ENCODE measurements at regions not wholly inside any gene's neighbourhood (a gene's known extent, or its start where the extent isn't known, plus 50 kb on each side); places are given as distances from the start of the nearest gene placed in this dataset.

GRCh38 chr13:47502166-47502565, 498.9 kb downstream of the SUCLA2 start:
- DNase-seq, result no peak

- no peak for DNase-seq
Measured at GRCh38 chr13:47499358-47500150, 501.5 kb downstream of the SUCLA2 start.

- DNase-seq, result no peak
Measured at GRCh38 chr13:47484548-47484947, 516.5 kb downstream of the SUCLA2 start.

- no peak for DNase-seq
Measured at GRCh38 chr13:47481536-47481935, 519.5 kb downstream of the SUCLA2 start.

- DNase-seq, result no peak
Measured at GRCh38 chr13:47480951-47481350, 520.1 kb downstream of the SUCLA2 start.

GRCh38 chr13:47480121-47480520, 521.0 kb downstream of the SUCLA2 start:
- no peak for DNase-seq

GRCh38 chr13:47478985-47479384, 522.1 kb downstream of the SUCLA2 start:
- DNase-seq, result no peak

GRCh38 chr13:47475441-47475948, 525.6 kb downstream of the SUCLA2 start:
- no peak for DNase-seq

GRCh38 chr13:47474839-47475238, 526.2 kb downstream of the SUCLA2 start:
- no peak for DNase-seq

- no peak for DNase-seq
Measured at GRCh38 chr13:47474326-47474725, 526.7 kb downstream of the SUCLA2 start.

GRCh38 chr13:47472516-47472915, 528.6 kb downstream of the SUCLA2 start:
- no peak for DNase-seq

GRCh38 chr13:47463726-47464125, 537.3 kb downstream of the SUCLA2 start:
- no peak for DNase-seq

GRCh38 chr13:47463002-47463401, 538.1 kb downstream of the SUCLA2 start:
- DNase-seq, result no peak

- no peak for DNase-seq
Measured at GRCh38 chr13:47461816-47462215, 539.3 kb downstream of the SUCLA2 start.

- no peak for DNase-seq
Measured at GRCh38 chr13:47459512-47459911, 541.6 kb downstream of the SUCLA2 start.

GRCh38 chr13:47457626-47458025, 543.4 kb downstream of the SUCLA2 start:
- no peak for DNase-seq

- DNase-seq, result no peak
Measured at GRCh38 chr13:47455626-47456025, 545.4 kb downstream of the SUCLA2 start.

- DNase-seq, result no peak
Measured at GRCh38 chr13:47454986-47455385, 546.1 kb downstream of the SUCLA2 start.

- no peak for DNase-seq
Measured at GRCh38 chr13:47437406-47437805, 540.6 kb upstream of the HTR2A start.

- no peak for DNase-seq
Measured at GRCh38 chr13:47433461-47434005, 536.7 kb upstream of the HTR2A start.

- no peak for DNase-seq
Measured at GRCh38 chr13:47426126-47426849, 529.4 kb upstream of the HTR2A start.

- no peak for DNase-seq
Measured at GRCh38 chr13:47421525-47421924, 524.7 kb upstream of the HTR2A start.

- no peak for DNase-seq
Measured at GRCh38 chr13:47420568-47420967, 523.7 kb upstream of the HTR2A start.

- DNase-seq, result no peak
Measured at GRCh38 chr13:47420020-47420419, 523.2 kb upstream of the HTR2A start.
